Esophagus squamous epithelium (tissue), 5 donors: ENCODE measurements at regions not wholly inside any gene's neighbourhood (a gene's known extent, or its start where the extent isn't known, plus 50 kb on each side); places are given as distances from the start of the nearest gene placed in this dataset.

Experiments used
- DNase-seq: peaks from one replicate; lab custom pipeline; 2025; lab: John Stamatoyannopoulos, UW
- H3K27ac ChIP-seq, 4 donors: fragments of 200-600 bp; sonication (generic); one replicate each; pipeline ENCODE4 v1.5.1; 2016 to 2019; ENCODE audit warnings: mild to moderate bottlenecking in 1 of 4
- H3K27me3 ChIP-seq, 4 donors: fragments of 200-600 bp; sonication (generic); 1 replicate in 3 of 4; 2 replicates in 1 of 4; pipeline versions ENCODE4 v1.5.1 to v1.6.0; 2017 to 2021; ENCODE audit warnings: antibody characterized with exemption in 1 of 4
- H3K36me3 ChIP-seq, 3 donors: fragments of 200-600 bp; sonication (generic); one replicate each; pipeline ENCODE4 v1.5.1; 2016 to 2019
- H3K4me1 ChIP-seq, 3 donors: fragments of 200-600 bp; sonication (generic); one replicate each; pipeline ENCODE4 v1.5.1; 2017 to 2019
- H3K4me3 ChIP-seq, 4 donors: fragments of 200-600 bp; sonication (generic); 1 replicate in 3 of 4; 2 replicates in 1 of 4; pipeline ENCODE4 v1.5.1; 2016 to 2019; ENCODE audit warnings: mild to moderate bottlenecking in 2 of 4, moderate library complexity in 1 of 4
- H3K9me3 ChIP-seq, 3 donors: fragments of 200-600 bp; sonication (generic); one replicate each; pipeline ENCODE4 v1.5.1; 2016 to 2019
- CTCF ChIP-seq, 6 experiments: fragments of 450-650 bp in 4 of 6; fragments of 200-600 bp in 2 of 6; sonication (generic) in 2 of 6; IDR thresholded peaks; one replicate each; pipeline ENCODE4 v1.5.1; 2016 to 2019; ENCODE audit warnings: antibody characterized with exemption in 6 of 6, mild to moderate bottlenecking in 4 of 6, moderate library complexity in 4 of 6
- POLR2A ChIP-seq, 4 donors: fragments of 450-650 bp; IDR thresholded peaks; one replicate each; pipeline ENCODE4 v1.6.1; 2017; ENCODE audit warnings: antibody characterized with exemption in 4 of 4, mild to moderate bottlenecking in 4 of 4, moderate library complexity in 3 of 4
- WGBS, 2 donors: methylation state at CpG; one replicate each; pipeline ENCODE4 v1.1.5; 2018; 5-methylcytosine and 5-hydroxymethylcytosine counted together
- intact Hi-C: fragments of 100-400 bp; cut with DNase I; formaldehyde crosslinking; loops from one replicate; pipeline ENCODE4 v1.15.0; 2022
- donor health status: DM: yes; HTN: yes; CAD: no.

GRCh38 chr16:82224821-82225220 lies 54.8 kb upstream of the MPHOSPH6 start:
- Histone ChIP-seq H3K27ac (no peak overlapping the region), H3K4me1 (no peaks in the 10 kb centered on the region), H3K9me3 (no peaks in the 10 kb centered on the region), H3K36me3 (no peaks in the 10 kb centered on the region), H3K27me3 (no peaks in the 10 kb centered on the region), H3K4me3 (no peak overlapping the region)
- DNase-seq, result no peak
- 100% methylated on average over 2 of the region's 2 CpGs; no CpG with 5 or more reads in 1 of the 2 donors for WGBS, 2 donors
- TF ChIP-seq CTCF (IDR thresholded peaks at IDR 0.05), result no peak
- intact Hi-C loops, result loop anchor here (5.0 kb wide), 1 partner anchor 193 kb away; no protein-coding TSS in a partner anchor

GRCh38 chr16:82220541-82220940 lies 50.5 kb upstream of the MPHOSPH6 start:
- intact Hi-C loops, result no loop called here
- TF ChIP-seq POLR2A (IDR thresholded peaks at IDR 0.05) (no peak), CTCF (IDR thresholded peaks at IDR 0.05) (no peak)
- H3K4me1 ChIP-seq, result no peaks in the 10 kb centered on the region
- WGBS, 2 donors, result 88 to 96% methylated on average over 4 of the region's 4 CpGs
- H3K36me3 ChIP-seq, result no peaks in the 10 kb centered on the region
- no peak for DNase-seq
- no peak overlapping the region for H3K27ac ChIP-seq
- H3K9me3 ChIP-seq, result no peaks in the 10 kb centered on the region
- no peak overlapping the region for H3K4me3 ChIP-seq
- no peaks in the 10 kb centered on the region for H3K27me3 ChIP-seq
